Ovary (tissue), 3 donors: ENCODE measurements at regions not wholly inside any gene's neighbourhood (a gene's known extent, or its start where the extent isn't known, plus 50 kb on each side); places are given as distances from the start of the nearest gene placed in this dataset.

Experiments used
- CTCF ChIP-seq, 3 donors: fragments of 450-650 bp in 2 of 3; fragments of 200-600 bp in 1 of 3; IDR thresholded peaks; one replicate each; pipeline versions ENCODE4 v1.5.1 to v1.8.0; 2016 to 2022; ENCODE audit warnings: antibody characterized with exemption in 3 of 3, mild to moderate bottlenecking in 1 of 3
- POLR2A ChIP-seq: fragments of 450-650 bp; IDR thresholded peaks from one replicate; pipeline ENCODE4 v1.6.1; 2017; ENCODE audit warnings: antibody characterized with exemption, mild to moderate bottlenecking, moderate library complexity
- donor health status: DM: no; HTN: no; CAD: no.

GRCh38 chr6:23081701-23082100 is 512.3 kb downstream of the HDGFL1 start:
- TF ChIP-seq CTCF (IDR thresholded peaks at IDR 0.05) (no peak), POLR2A (no peak)
